ENCODE measurements at regions not wholly inside any gene's neighbourhood (a gene's known extent, or its start where the extent isn't known, plus 50 kb on each side); places are given as distances from the start of the nearest gene placed in this dataset.

GRCh38 chr2:74036450-74037195, 51.9 kb downstream of the TET3 start (continued):
- no peak for TF ChIP-seq CTCF (IDR thresholded peaks at IDR 0.05)
- TF ChIP-seq RFX5 (IDR thresholded peaks at IDR 0.05; ENCODE audit: low read length): no peak

- H4K20me1 ChIP-seq (ENCODE audit: insufficient read depth): 0 out of 2 replicates have a peak, but pooled peaks cover 11% of the 10 kb centered on the region
- H3K9me3 ChIP-seq: no peaks in the 10 kb centered on the region
- no peak overlapping the region for H3K9ac ChIP-seq
- CTCF ChIA-PET: no interaction called here
- H3F3A ChIP-seq (replicated peaks; ENCODE audit: insufficient read depth): no peaks in the 10 kb centered on the region
- no peak for DNase-seq
- H2AFZ ChIP-seq (ENCODE audit: low read depth): no peak overlapping the region
- no peak overlapping the region for H3K4me3 ChIP-seq (ENCODE audit: low read depth in 2 of 2, low read length in 1 of 2)
- H3K27ac ChIP-seq (ENCODE audit: low read depth in 2 of 2, low read length in 1 of 2): no peak overlapping the region
- H3K9me2 ChIP-seq: no peaks in the 10 kb centered on the region
- no peaks in the 10 kb centered on the region; the same call in none of the 2 replicates for H3K79me2 ChIP-seq (ENCODE audit: insufficient read depth)
- 100% methylated on average over 1 of the region's 1 CpG for WGBS (ENCODE audit: low lambda C conversion rate)
- peaks cover 3 to 7% of the 10 kb centered on the region in 2 experiments; a peak in 2 of 4 replicates for H3K4me1 ChIP-seq (ENCODE audit: control insufficient read depth in 1 of 2, insufficient read depth in 2 of 2, low read depth in 1 of 2, low read length in 1 of 2)
- TF ChIP-seq IRF3 (IDR thresholded peaks at IDR 0.05; ENCODE audit: low read depth, low read length) (no peak), RXRA (IDR thresholded peaks at IDR 0.05; ENCODE audit: borderline replicate concordance, low read depth) (no peak), GATA2 (CRISPR knock-in tag; IDR thresholded peaks at IDR 0.05) (no peak), SIN3A (IDR thresholded peaks at IDR 0.05; ENCODE audit: borderline replicate concordance, low read depth, low read length) (no peak), FOXJ3 (CRISPR knock-in tag; IDR thresholded peaks at IDR 0.05) (no peak), TEAD4 (IDR thresholded peaks at IDR 0.05; ENCODE audit: borderline replicate concordance, insufficient read depth) (no peak), EZH2phosphoT487 (IDR thresholded peaks at IDR 0.05; ENCODE audit: borderline replicate concordance, low read depth) (no peak), MEF2A (IDR thresholded peaks at IDR 0.05; ENCODE audit: borderline replicate concordance, low read depth) (no peak)
- H3K36me3 ChIP-seq (replicated peaks in 1 of 2; ENCODE audit: control insufficient read depth in 1 of 2, insufficient read depth in 2 of 2, low read length in 1 of 2): no peaks in the 10 kb centered on the region
- no peak overlapping the region for H3K4me2 ChIP-seq
- POLR2A ChIA-PET: no interaction called here
- H3K27me3 ChIP-seq (ENCODE audit: insufficient read depth): no peaks in the 10 kb centered on the region
Observed at GRCh38 chr2:74037379-74037860, 52.7 kb downstream of the TET3 start.

GRCh38 chr2:74039611-74040010, 54.9 kb downstream of the TET3 start:
- Histone ChIP-seq H3K9ac (no peak overlapping the region), H3K27me3 (ENCODE audit: insufficient read depth) (no peaks in the 10 kb centered on the region), H3K4me2 (no peak overlapping the region), H2AFZ (ENCODE audit: low read depth) (no peak overlapping the region), H3K36me3 (replicated peaks in 1 of 2; ENCODE audit: control insufficient read depth in 1 of 2, insufficient read depth in 2 of 2, low read length in 1 of 2) (no peaks in the 10 kb centered on the region), H3K9me3 (no peaks in the 10 kb centered on the region), H3K9me2 (no peaks in the 10 kb centered on the region), H3F3A (replicated peaks; ENCODE audit: insufficient read depth) (no peaks in the 10 kb centered on the region), H3K4me3 (ENCODE audit: low read depth in 2 of 2, low read length in 1 of 2) (no peak overlapping the region), H4K20me1 (ENCODE audit: insufficient read depth) (0 out of 2 replicates have a peak, but pooled peaks cover 18% of the 10 kb centered on the region), H3K27ac (ENCODE audit: low read depth in 2 of 2, low read length in 1 of 2) (no peak overlapping the region), H3K79me2 (ENCODE audit: insufficient read depth) (no peaks in the 10 kb centered on the region; the same call in 1 of the 2 replicates), H3K4me1 (ENCODE audit: control insufficient read depth in 1 of 2, insufficient read depth in 2 of 2, low read depth in 1 of 2, low read length in 1 of 2) (peaks cover 0 to 7% of the 10 kb centered on the region in 2 experiments; a peak in 2 of 4 replicates)
- WGBS (ENCODE audit: low lambda C conversion rate): 91% methylated on average over 2 of the region's 2 CpGs
- CTCF ChIA-PET: no interaction called here
- no peak for DNase-seq
- POLR2A ChIA-PET: no interaction called here
- TF ChIP-seq MXI1 (IDR thresholded peaks at IDR 0.05; ENCODE audit: low read depth, low read length): no peak
- no peak for TF ChIP-seq EP300 (IDR thresholded peaks at IDR 0.05; ENCODE audit: borderline replicate concordance in 1 of 2, low read depth in 1 of 2, low read length in 1 of 2)
- no peak for TF ChIP-seq ZBTB33 (IDR thresholded peaks at IDR 0.05; ENCODE audit: borderline replicate concordance, low read depth)
- TF ChIP-seq TEAD4 (IDR thresholded peaks at IDR 0.05; ENCODE audit: borderline replicate concordance, insufficient read depth): no peak
- no peak for TF ChIP-seq TAF1 (IDR thresholded peaks at IDR 0.05; ENCODE audit: borderline replicate concordance, low read depth, low read length)
- TF ChIP-seq REST (IDR thresholded peaks at IDR 0.05; ENCODE audit: low read depth, low read length): no peak

Measured in SK-N-SH (cell line).